ENCODE measurements at regions not wholly inside any gene's neighbourhood (a gene's known extent, or its start where the extent isn't known, plus 50 kb on each side); places are given as distances from the start of the nearest gene placed in this dataset.
A peak's percentile ranks its signal among the peaks of the same experiment; 100 is the strongest.
"Not testable (repeated sequence)": the region's sequence is repeated elsewhere in the genome, so short reads cannot be mapped to it uniquely, and the experiment has no call there.

DNA sequence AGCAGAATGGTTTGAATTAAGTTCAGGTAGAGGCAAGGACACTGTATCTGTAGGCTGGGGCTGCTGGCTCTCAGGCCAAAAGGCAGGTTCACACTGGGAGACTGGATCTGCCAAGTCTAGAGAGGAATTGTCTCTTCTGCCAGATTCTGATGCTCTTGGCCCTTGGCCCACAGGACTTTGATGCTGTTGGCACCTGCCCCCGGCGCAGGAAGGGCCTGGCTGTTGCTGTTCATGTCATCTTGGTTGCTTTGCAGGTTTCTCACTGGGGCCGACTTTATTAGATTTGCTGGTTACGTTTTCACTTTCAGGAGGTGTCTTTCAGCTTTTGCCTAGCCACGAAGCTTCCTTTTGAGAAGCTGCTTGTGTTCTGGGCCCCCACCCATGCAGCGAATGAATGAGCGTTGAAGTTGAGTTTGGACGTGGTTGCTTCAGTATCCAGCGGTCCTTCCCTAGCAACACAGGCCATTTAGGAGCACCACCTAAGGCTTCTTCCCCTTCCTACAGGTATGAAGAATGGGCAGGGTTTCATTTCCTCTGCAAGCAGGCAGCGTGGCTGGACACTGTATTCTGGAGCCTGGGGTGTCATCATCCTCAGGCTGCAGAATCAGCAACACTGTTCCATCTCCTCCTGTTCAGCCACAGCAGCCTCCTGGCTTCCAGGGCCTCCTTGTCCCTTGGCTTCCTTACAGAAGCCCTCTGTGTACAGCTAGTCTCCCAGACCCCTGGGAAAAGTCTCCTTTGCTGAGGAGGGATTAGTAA, 65.6 kb upstream of the PRR23C start:
- H3K4me3 ChIP-seq (ENCODE audit: low read depth, low read length) = no peak overlapping the region
- no peaks in the 10 kb centered on the region for H3K27me3 ChIP-seq (ENCODE audit: control insufficient read depth, insufficient read depth, low read length)
- H3K9ac ChIP-seq = no peak overlapping the region
- no peak overlapping the region for H2AFZ ChIP-seq
- H3K36me3 ChIP-seq (ENCODE audit: control insufficient read depth, insufficient read depth, low read length) = no peaks in the 10 kb centered on the region
- TF ChIP-seq, protein P1, sequence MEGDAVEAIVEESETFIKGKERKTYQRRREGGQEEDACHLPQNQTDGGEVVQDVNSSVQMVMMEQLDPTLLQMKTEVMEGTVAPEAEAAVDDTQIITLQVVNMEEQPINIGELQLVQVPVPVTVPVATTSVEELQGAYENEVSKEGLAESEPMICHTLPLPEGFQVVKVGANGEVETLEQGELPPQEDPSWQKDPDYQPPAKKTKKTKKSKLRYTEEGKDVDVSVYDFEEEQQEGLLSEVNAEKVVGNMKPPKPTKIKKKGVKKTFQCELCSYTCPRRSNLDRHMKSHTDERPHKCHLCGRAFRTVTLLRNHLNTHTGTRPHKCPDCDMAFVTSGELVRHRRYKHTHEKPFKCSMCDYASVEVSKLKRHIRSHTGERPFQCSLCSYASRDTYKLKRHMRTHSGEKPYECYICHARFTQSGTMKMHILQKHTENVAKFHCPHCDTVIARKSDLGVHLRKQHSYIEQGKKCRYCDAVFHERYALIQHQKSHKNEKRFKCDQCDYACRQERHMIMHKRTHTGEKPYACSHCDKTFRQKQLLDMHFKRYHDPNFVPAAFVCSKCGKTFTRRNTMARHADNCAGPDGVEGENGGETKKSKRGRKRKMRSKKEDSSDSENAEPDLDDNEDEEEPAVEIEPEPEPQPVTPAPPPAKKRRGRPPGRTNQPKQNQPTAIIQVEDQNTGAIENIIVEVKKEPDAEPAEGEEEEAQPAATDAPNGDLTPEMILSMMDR (IDR thresholded peaks at IDR 0.05) = no peak
- H3K79me2 ChIP-seq = no peaks in the 10 kb centered on the region
- no peak overlapping the region for H3K4me2 ChIP-seq (ENCODE audit: low read length)
- no peaks in the 10 kb centered on the region for H3K4me1 ChIP-seq
- no peaks in the 10 kb centered on the region for H3K9me3 ChIP-seq (ENCODE audit: control insufficient read depth, low read length)
- no peak overlapping the region for H3K27ac ChIP-seq

DNA sequence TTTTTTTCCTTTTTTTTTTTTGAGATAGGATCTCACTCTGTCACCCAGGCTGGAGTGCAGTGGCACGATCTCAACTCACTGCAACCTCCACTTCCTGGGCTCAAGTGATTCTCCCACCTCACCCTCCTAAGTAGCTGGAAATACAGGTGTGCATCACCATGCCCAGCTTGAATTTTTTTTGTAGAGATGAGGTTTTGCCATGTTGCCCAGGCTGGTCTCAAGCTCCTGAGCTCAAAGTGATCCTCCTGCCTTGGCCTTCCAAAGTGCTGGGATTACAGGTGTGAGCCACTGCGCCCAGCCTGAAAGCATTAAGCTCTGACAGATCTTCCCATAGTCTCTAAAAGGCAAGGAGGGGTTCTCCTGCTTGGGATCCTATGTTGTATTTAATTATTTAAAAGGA, 66.2 kb upstream of the PRR23C start:
- H3K4me1 ChIP-seq; H3K9ac ChIP-seq; H3K4me3 ChIP-seq (ENCODE audit: low read depth, low read length); H3K4me2 ChIP-seq (ENCODE audit: low read length); H3K9me3 ChIP-seq (ENCODE audit: control insufficient read depth, low read length); H3K27me3 ChIP-seq (ENCODE audit: control insufficient read depth, insufficient read depth, low read length); H2AFZ ChIP-seq; H3K36me3 ChIP-seq (ENCODE audit: control insufficient read depth, insufficient read depth, low read length); H3K79me2 ChIP-seq; H3K27ac ChIP-seq: not testable (repeated sequence)

DNA sequence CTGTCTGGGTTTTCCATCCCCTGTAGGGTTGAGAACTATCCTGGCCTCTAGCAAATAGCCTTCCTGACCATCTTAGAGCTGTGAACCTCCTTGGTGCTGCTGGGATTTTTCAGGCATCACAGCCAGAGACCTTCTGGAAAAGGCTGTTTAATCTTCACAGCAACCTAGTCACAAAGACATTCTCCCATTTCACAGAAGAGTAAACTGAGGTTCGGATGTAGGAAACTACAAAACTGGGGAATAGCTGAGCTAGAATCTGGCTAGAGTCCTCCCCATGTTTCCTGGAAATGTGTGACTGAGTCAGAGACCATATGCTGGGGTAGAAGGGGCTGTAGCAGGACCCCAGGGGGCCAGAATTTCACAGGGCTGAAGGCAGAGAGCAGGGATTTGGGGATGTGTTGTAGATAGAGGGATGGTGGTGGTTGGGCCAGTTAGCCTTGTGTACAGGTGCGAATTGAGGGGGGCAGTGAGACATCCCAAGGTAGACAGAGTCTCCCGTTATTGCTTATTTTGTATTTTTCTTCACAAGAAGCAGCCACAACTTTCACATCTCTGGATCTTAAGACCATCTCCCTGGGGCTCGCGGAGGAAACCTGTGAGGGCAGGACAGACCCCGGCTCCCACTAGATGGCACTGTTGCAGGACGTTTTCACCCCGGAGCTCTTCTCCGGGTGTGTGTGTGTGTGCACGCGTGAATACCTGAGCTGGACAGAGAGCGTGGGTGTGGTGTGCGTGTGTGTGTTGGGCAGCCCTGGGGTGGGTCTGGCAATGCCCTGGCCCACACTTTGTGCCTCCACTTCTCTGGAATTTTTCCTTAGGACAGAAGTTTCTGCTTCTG, 66.9 kb upstream of the PRR23C start:
- H3K27ac ChIP-seq = no peak overlapping the region
- no peaks in the 10 kb centered on the region for H3K9me3 ChIP-seq (ENCODE audit: control insufficient read depth, low read length)
- TF ChIP-seq, protein P1 (IDR thresholded peaks at IDR 0.05) = peak; percentile 68
- H2AFZ ChIP-seq = peak overlapping the region; percentile 56
- H3K4me3 ChIP-seq (ENCODE audit: low read depth, low read length) = no peak overlapping the region
- H3K4me2 ChIP-seq (ENCODE audit: low read length) = no peak overlapping the region
- no peaks in the 10 kb centered on the region for H3K36me3 ChIP-seq (ENCODE audit: control insufficient read depth, insufficient read depth, low read length)
- no peaks in the 10 kb centered on the region for H3K27me3 ChIP-seq (ENCODE audit: control insufficient read depth, insufficient read depth, low read length)
- H3K4me1 ChIP-seq = no peaks in the 10 kb centered on the region
- H3K79me2 ChIP-seq = no peaks in the 10 kb centered on the region
- H3K9ac ChIP-seq = no peak overlapping the region

- peak overlapping the region; percentile 56 for H2AFZ ChIP-seq
- H3K4me3 ChIP-seq (ENCODE audit: low read depth, low read length) = no peak overlapping the region
- no peaks in the 10 kb centered on the region for H3K79me2 ChIP-seq
- no peak overlapping the region for H3K4me2 ChIP-seq (ENCODE audit: low read length)
- H3K36me3 ChIP-seq (ENCODE audit: control insufficient read depth, insufficient read depth, low read length) = no peaks in the 10 kb centered on the region
- H3K27me3 ChIP-seq (ENCODE audit: control insufficient read depth, insufficient read depth, low read length) = no peaks in the 10 kb centered on the region
- no peaks in the 10 kb centered on the region for H3K4me1 ChIP-seq
- TF ChIP-seq, protein P1 (IDR thresholded peaks at IDR 0.05) = no peak
- no peaks in the 10 kb centered on the region for H3K9me3 ChIP-seq (ENCODE audit: control insufficient read depth, low read length)
- no peak overlapping the region for H3K27ac ChIP-seq
- H3K9ac ChIP-seq = no peak overlapping the region
Measured at GRCh38 chr3:139112230-139112558, 67.5 kb upstream of the PRR23C start.

- no peak overlapping the region for H3K27ac ChIP-seq
Measured at GRCh38 chr3:139113231-139113992, 68.7 kb upstream of the PRR23C start.

More at GRCh38 chr3:139113231-139113992, 68.7 kb upstream of the PRR23C start:
- no peaks in the 10 kb centered on the region for H3K9me3 ChIP-seq (ENCODE audit: control insufficient read depth, low read length)
- H3K9ac ChIP-seq = no peak overlapping the region
- TF ChIP-seq, protein P1 (IDR thresholded peaks at IDR 0.05) = no peak
- H3K36me3 ChIP-seq (ENCODE audit: control insufficient read depth, insufficient read depth, low read length) = no peaks in the 10 kb centered on the region
- H3K79me2 ChIP-seq = no peaks in the 10 kb centered on the region
- H2AFZ ChIP-seq = no peak overlapping the region
- no peak overlapping the region for H3K4me2 ChIP-seq (ENCODE audit: low read length)
- H3K27me3 ChIP-seq (ENCODE audit: control insufficient read depth, insufficient read depth, low read length) = no peaks in the 10 kb centered on the region
- no peaks in the 10 kb centered on the region for H3K4me1 ChIP-seq
- H3K4me3 ChIP-seq (ENCODE audit: low read depth, low read length) = no peak overlapping the region

All from parathyroid adenoma (tissue), 2 donors.